IPS-NIHi7 (cell line): ENCODE measurements at regions not wholly inside any gene's neighbourhood (a gene's known extent, or its start where the extent isn't known, plus 50 kb on each side); places are given as distances from the start of the nearest gene placed in this dataset.

Source experiments
- DNase-seq: peaks from one replicate; pipeline ENCODE4 v3.0.0; 2012; ENCODE audit warnings: mixed read lengths; ENCODE audit errors: extremely low spot score

GRCh38 chr4:111789901-111790640 lies 355.2 kb upstream of the FAM241A start:
- no peak for DNase-seq

- no peak for DNase-seq
These were observed 352.6 kb upstream of the FAM241A start for GRCh38 chr4:111792632-111793031.

- DNase-seq = no peak
These were observed 351.7 kb upstream of the FAM241A start for GRCh38 chr4:111793433-111794091.

GRCh38 chr4:111797455-111798163 lies 347.6 kb upstream of the FAM241A start:
- DNase-seq = no peak

GRCh38 chr4:111798840-111799239 lies 346.4 kb upstream of the FAM241A start:
- peak; percentile 41 for DNase-seq

- DNase-seq = no peak
These were observed 344.7 kb upstream of the FAM241A start for GRCh38 chr4:111800551-111800950.

GRCh38 chr4:111802191-111802590 lies 343.1 kb upstream of the FAM241A start:
- DNase-seq = no peak

- peak; percentile 63 for DNase-seq
These were observed 338.9 kb upstream of the FAM241A start for GRCh38 chr4:111806331-111806730.

- no peak for DNase-seq
These were observed 337.7 kb upstream of the FAM241A start for GRCh38 chr4:111807576-111807975.

GRCh38 chr4:111808174-111808573 lies 337.1 kb upstream of the FAM241A start:
- DNase-seq = no peak

- no peak for DNase-seq
These were observed 333.6 kb upstream of the FAM241A start for GRCh38 chr4:111811661-111812060.

GRCh38 chr4:111812114-111812513 lies 333.1 kb upstream of the FAM241A start:
- DNase-seq = no peak

- DNase-seq = no peak
These were observed 332.5 kb upstream of the FAM241A start for GRCh38 chr4:111812760-111813159.

GRCh38 chr4:111813555-111814140 lies 331.6 kb upstream of the FAM241A start:
- no peak for DNase-seq

GRCh38 chr4:111814961-111815360 lies 330.3 kb upstream of the FAM241A start:
- DNase-seq = no peak

- no peak for DNase-seq
These were observed 323.9 kb upstream of the FAM241A start for GRCh38 chr4:111821342-111821741.

GRCh38 chr4:111836601-111837000 lies 308.7 kb upstream of the FAM241A start:
- no peak for DNase-seq

- DNase-seq = no peak
These were observed 307.5 kb upstream of the FAM241A start for GRCh38 chr4:111837761-111838160.

GRCh38 chr4:111838406-111838930 lies 306.8 kb upstream of the FAM241A start:
- DNase-seq = no peak

- DNase-seq = no peak
These were observed 306.1 kb upstream of the FAM241A start for GRCh38 chr4:111839141-111839540.

GRCh38 chr4:111842336-111842735 lies 302.9 kb upstream of the FAM241A start:
- DNase-seq = no peak
